ENCODE measurements at regions not wholly inside any gene's neighbourhood (a gene's known extent, or its start where the extent isn't known, plus 50 kb on each side); places are given as distances from the start of the nearest gene placed in this dataset.

- H3K79me2 ChIP-seq (ENCODE audit: insufficient read depth, low read length), result no peaks in the 10 kb centered on the region
- intact Hi-C loops (cut with micrococcal nuclease), result no loop called here
- H3K9me2 ChIP-seq (ENCODE audit: insufficient read depth), result no peaks in the 10 kb centered on the region
- H3K9ac ChIP-seq (ENCODE audit: low read length), result no peak overlapping the region
- H3K9me3 ChIP-seq (ENCODE audit: control insufficient read depth in 1 of 2, insufficient read depth in 1 of 2, low read depth in 1 of 2, low read length in 2 of 2), result no peaks in the 10 kb centered on the region; a peak in 1 of 4 replicates
- BruUV-seq (replicated peaks), result no TSS peak
- ATAC-seq (no peak), DNase-seq (ENCODE audit: low read depth, low spot score) (no peak)
- ChIA-PET RAD21 (ENCODE audit: low non-redundant PET in 1 of 2, low total read pairs in 2 of 2, uncharacterized antibody in 2 of 2, unreplicated experiment in 2 of 2) (no interaction called here), CTCF (no interaction called here), POLR2A (no interaction called here)
- no peaks in the 10 kb centered on the region for H4K20me1 ChIP-seq (ENCODE audit: insufficient read depth)
- no peak overlapping the region for H3K4me3 ChIP-seq (replicated peaks in 1 of 2; ENCODE audit: low read depth in 1 of 2, low read length in 2 of 2)
- no peaks in the 10 kb centered on the region for H3K4me1 ChIP-seq (ENCODE audit: control insufficient read depth in 1 of 2, insufficient read depth in 2 of 2, low read length in 2 of 2)
- H3K27me3 ChIP-seq (ENCODE audit: insufficient read depth, low read length), result no peaks in the 10 kb centered on the region
- no peak overlapping the region for H3K4me2 ChIP-seq (ENCODE audit: low read length)
- H3K36me3 ChIP-seq (ENCODE audit: control insufficient read depth in 1 of 2, insufficient read depth in 2 of 2, low read length in 2 of 2), result no peaks in the 10 kb centered on the region
- H2AFZ ChIP-seq (ENCODE audit: low read depth, low read length, poor library complexity, severe bottlenecking), result no peak overlapping the region
- TF ChIP-seq ATF3 (IDR thresholded peaks at IDR 0.05), result no peak
- no peak for TF ChIP-seq CBX3 (IDR thresholded peaks at IDR 0.05; ENCODE audit: low read depth)
- TF ChIP-seq MAX (IDR thresholded peaks at IDR 0.05), result no peak
- TF ChIP-seq EZH2phosphoT487 (IDR thresholded peaks at IDR 0.05; ENCODE audit: borderline replicate concordance), result no peak
- TF ChIP-seq REST (IDR thresholded peaks at IDR 0.05; ENCODE audit: low read depth), result no peak
- no peak for TF ChIP-seq YY1 (IDR thresholded peaks at IDR 0.05; ENCODE audit: extremely low read depth, insufficient replicate concordance, low read depth, low read length)
- TF ChIP-seq ZBTB33 (IDR thresholded peaks at IDR 0.05; ENCODE audit: extremely low read depth, insufficient replicate concordance, low read length), result no peak
- no peak for TF ChIP-seq SP1 (IDR thresholded peaks at IDR 0.05; ENCODE audit: low read depth)
- no peak for TF ChIP-seq POLR2A (IDR thresholded peaks at IDR 0.05; ENCODE audit: borderline replicate concordance, extremely low read depth, insufficient read depth, insufficient read length)
- TF ChIP-seq SIN3A (IDR thresholded peaks at IDR 0.05; ENCODE audit: low read depth), result no peak
- no peak for TF ChIP-seq EGR1 (IDR thresholded peaks at IDR 0.05; ENCODE audit: low read depth)
- no peak for TF ChIP-seq ELF1 (IDR thresholded peaks at IDR 0.05; ENCODE audit: borderline replicate concordance, low read depth)
- H3K27ac ChIP-seq (ENCODE audit: low read depth, low read length), result no peak overlapping the region
Measured at GRCh38 chr9:82882748-82883147, 180.2 kb downstream of the RASEF start.
